GM21723 (cell line): ENCODE measurements at regions not wholly inside any gene's neighbourhood (a gene's known extent, or its start where the extent isn't known, plus 50 kb on each side); places are given as distances from the start of the nearest gene placed in this dataset.

ENCODE experiments used
- ATAC-seq: cut with Tn5 transposase; IDR thresholded peaks from one replicate; pipeline ENCODE4 v1.9.1; 2021; ENCODE audit warnings: mild to moderate bottlenecking, moderate library complexity; ENCODE audit not compliant: unreplicated experiment

DNA sequence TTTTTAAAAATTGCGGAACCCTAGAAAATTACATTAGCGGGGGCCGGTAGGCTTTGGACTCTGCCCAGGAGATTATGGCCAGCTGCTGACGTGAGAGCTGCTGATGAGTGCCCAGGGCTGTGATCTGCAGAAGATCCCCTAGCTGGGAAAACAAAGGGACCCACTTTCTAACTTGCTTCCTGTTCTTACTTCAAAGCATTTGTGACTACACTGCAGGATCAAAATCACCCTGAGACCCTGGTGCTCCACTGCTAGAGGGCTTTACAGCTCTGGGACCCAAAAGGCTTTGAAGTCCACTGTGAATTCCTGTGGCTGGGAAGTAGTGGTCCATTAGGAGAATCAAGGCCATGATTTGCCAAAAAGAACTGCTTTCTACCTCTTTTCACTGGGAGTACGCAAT is 499.4 kb upstream of the AKR1E2 start:
- ATAC-seq = no peak

DNA sequence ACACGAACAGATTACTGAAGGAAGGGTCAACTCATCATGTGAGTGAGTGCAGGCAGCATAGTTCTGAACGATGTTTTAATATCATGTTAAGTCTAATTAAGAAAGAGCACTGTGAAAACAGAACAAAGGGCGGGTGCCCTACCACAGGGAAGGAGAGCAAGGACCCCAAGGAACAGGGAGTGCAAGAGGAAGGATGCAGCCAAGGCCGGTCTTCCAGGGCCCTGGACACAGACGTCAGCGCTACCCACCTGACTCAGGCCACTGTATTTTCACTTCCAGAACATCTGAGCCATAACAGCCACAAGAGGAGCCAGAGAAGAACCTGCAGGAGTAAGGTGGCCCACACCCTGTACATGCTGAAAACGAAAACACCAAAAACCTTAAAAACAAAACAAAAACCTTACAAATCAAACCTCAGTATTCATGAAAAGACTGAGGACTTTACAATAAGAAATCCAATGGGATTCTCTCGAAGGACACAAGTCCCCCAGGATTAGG is 506.1 kb upstream of the AKR1E2 start:
- ATAC-seq = no peak

DNA sequence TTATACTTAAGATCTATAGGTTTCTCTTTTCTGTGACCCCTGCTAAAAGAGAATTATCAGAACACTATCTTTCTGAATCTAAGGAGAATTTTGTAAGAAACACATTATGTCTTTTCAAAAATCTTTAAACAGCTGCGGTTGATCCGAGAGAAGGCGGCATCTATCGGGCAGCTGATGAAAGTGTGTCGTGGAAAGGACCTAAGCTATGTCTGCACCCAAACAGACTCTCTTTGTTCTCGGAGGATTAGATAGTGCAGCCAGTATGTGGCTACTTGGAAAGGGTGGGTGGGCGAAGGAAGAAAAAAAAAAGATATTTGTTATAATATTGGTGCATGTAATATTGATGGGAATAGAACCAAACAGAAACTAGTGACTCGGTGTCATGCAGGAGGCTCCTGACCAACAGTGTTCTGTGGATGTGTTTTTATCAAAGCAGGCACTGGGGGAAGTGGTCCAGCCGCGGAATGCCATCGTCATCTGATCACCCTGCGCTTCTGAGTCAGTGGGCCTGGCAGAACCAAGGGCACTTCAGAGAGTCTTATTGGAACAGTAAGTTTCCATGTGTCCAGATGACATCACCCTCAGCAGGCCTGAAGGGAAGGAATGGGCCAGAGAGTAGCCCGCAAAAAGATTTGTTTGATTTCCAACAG is 509.7 kb upstream of the AKR1E2 start:
- no peak for ATAC-seq

DNA sequence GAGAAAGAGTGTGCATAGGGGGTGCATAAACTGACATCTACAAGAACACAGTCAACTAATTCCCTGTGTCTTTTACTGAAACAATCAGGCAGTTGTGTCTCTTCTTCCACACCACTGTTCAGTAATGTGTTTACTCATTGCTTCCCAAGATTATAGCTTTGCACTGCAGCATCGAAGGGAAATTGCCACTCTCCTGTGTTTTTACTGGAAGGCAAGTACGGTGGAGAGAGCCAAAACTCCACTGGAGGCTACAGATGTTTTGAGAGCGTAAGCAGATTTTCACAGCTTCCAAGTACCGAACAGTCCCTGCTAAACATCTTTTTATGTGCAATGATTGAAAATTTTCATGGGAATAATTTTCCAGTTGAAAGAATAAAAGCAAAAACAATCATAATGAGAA is 510.5 kb upstream of the AKR1E2 start:
- ATAC-seq = no peak

DNA sequence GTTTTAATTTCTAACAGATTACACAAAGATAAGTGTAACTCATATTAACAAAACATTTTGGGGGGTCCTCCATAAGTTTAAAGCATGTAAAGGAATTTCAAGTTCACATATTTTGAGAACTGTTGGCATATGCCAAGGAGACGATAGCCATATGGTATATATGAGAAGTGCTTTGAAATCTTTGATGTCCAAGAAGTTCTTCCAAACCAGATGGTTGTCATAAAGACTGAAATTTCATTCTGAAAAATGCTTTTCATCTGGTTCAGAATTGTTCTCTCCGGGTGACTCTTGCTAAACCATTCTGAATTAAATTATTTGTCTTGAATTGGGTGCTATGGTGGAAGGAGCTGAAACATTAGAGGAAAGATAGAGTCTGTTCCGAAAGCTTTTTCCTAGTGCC is 513.0 kb upstream of the AKR1E2 start:
- no peak for ATAC-seq

DNA sequence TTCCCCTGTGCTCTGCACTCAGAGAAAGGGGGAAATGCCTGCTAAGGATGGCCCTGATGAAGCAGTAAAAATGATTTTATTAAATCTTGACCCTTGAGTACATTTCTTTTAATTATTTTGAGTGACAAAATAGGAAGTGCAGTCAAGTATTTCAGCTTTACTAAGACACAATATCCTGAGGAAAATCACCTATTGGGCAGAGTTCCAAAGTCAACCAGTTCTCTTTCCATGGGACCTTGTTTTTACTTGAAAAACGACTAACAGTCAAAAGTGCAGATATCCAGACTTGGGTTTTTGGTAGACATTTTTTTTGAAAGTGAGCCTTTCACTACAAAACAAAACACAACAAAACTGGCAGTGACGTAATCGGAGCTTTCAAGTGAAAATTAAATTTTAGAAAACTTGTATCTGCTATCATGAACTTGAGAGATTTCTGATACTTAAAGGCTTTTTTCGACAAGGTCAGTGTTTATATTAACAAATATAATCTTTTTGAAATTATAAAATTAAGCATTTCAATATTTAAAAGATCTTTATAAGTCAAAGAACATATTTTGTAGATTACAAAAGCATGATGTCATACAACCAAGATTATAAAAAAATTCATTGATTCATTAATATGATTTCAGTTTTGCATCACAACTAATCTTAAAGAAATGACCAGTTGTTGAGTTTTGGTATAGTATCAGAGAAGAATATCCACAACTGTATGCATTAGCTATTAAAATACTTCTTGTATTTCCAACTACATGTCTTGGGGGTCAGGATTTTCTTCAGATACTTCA is 513.8 kb upstream of the AKR1E2 start:
- ATAC-seq = no peak

DNA sequence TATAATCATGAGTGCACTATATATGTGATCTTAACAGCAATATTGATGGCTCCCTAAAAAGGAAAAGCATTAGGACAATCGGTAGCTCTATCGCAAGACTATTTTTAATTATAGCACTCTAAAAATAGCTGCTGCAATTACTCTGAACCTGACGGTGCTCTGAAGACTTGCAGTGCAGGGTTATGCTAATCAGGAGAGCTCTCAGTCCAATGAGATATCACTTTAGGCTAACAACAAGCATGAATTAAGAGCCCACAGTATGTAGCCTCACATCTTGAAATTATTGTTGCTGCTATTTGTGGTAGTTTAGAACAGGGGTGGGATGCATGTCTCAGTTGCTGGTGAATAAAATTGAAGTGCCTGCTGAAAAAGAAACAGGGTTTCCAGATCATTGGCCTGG is 515.8 kb upstream of the AKR1E2 start:
- ATAC-seq = no peak

DNA sequence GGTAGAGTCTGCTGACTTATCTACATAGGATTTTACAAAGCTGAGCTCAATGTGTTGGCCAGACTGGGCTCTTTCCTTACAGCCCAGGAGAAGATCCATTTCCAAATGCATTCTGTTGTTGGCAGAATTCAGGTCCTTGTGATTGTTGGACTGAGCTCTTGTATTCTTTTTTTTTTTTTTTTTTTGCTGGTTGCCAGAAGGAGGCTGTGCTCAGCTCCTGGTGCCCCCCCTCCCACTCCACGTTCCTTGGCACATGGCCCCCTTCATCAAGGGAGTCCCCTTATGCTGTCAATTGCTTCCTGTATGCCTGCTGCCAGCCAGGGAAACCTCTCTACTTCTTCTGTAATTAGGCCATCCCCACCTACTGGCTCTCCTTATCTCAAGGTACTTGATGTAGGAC is 518.1 kb upstream of the AKR1E2 start:
- no peak for ATAC-seq

DNA sequence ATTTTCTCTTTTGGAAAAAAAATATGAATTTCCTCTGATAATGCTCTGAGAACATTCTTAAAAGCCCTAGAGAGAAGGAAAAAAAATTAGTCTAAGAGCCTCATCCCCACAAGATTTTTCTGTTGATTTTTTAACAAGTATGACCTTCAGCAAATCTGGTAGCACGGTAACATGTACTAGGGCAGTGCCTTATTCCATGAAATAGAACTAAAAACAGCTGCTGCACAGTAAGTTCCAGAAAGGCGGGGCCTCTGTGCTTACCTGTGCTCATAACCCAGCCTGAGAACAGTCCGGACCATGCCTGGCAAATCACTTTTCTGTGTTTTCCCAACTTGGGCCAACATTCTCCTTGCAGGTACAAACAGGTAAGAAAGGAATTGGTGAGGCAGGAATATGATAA is 519.1 kb upstream of the AKR1E2 start:
- ATAC-seq = no peak

DNA sequence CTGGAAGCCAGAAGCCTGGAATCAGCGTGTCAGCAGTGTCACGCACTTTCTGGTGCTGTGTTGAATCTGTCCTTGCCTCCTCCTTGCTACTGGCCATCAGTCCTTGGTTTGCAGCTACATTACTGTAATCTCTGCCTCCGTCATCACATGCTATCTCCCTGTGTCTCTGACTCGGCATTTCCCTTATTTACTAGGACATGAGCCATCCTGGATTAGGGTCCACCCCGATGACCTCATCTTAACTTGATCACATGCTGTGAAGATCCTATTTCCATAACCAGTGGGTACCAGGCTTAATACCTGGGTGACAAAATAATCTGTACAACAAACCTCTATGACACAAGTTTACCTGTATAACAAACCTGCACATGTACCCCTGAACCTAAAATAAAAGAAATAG is 518.0 kb upstream of the KLF6 start:
- no peak for ATAC-seq

DNA sequence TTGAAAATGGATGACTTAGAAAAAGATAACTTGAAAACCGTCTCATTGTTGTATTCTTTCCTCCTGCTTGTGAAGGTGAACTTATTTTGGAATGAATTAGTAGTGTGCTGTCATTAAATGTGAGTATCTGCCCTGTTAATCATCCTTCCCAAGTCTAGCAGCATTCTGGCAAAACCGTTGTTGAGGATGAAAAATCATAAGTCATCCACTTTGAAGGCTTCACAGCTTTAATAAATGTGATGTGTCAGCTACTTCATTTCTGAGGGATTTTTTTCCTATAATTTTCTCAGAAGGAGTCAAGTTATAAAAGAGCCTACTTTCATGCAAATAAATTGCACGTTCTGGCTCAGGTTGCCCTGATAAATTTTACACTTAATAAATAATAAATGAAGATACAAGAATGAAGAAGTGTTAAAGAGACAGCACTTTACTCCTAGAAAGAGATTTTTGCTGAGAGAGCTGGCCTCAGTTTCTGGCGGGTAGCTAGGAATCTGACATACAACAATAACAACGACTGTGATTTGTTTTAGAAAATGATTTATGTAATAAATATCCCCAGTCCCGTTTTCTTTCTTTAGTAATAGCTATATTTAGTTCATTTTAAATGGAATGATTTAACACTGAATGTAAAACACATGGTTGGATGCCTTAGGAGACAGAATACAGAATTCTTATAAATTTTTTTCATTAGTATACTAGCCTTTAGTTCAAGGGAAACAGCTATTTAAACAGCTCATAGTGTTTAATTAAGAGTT is 516.5 kb upstream of the KLF6 start:
- ATAC-seq = no peak

DNA sequence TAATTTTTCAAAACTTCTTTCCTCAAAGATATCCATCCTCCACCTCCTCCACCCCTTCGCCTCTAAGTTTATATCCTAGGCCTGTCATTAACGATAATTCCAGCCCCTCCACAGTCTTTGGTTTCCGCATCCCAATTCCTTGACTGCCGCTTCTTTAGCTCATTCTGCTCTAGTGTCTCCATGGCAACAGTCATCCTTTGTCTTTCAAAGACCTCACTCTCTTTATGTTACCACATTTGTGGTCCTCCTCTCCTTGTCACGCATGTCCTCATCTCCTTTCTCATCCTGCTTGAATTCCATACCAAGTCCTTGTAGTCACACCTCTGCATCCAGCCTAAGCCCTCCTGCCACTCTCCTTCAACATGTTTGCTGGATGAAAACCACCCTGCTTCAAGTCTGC is 511.2 kb upstream of the KLF6 start:
- no peak for ATAC-seq

DNA sequence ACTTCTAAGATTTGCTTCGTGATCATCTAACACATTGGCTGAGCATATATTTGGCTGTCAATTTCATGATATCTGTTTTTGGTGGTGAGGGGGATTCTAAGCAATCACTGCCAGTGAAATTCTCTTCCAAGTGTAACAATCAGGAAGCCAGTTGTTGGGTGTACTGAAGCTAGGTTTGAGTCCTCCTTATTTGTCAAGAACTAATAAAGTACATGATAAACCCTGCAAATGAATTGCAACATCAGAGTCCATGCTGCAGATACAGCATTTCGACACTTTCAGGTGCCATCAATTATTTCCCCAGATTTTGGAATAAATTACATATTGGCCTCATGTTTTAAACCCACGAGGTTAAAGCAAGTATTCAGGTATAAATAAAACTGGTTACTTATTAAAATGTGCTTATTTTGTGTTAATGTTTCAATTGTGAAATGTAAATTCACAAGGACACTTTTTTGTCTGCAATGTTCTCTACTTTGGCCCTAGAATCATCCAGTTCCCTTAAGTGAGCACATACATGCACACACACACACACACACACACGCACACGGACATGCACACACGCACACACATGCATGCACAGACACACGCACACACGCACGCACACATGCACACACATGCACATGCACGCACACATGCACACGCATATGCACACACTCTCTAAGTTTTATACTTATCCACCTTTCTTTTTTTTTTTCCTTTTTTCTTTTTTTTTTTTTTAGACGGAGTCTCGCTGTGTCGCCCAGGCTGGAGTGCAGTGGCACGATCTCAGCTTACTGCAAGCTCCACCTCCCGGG is 510.2 kb upstream of the KLF6 start:
- no peak for ATAC-seq

DNA sequence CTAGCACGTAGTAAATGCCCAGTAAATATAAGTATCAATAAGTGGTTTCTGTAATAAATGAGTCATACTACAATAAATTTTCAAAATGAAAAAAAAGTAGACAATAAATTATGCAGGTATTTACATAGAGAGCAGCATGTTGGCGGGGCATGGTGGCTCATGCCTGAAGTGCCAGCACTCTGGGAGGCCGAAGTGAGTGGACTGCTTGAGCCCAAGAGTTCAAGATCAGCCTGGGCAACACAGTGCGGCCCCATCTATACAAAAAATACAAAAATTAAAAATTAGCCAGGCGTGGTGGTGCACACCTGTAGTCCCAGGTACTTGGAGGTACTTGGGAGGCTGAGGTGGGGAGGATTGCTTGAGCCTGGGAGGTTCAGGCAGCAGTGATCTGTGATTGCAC is 509.3 kb upstream of the KLF6 start:
- ATAC-seq = no peak

DNA sequence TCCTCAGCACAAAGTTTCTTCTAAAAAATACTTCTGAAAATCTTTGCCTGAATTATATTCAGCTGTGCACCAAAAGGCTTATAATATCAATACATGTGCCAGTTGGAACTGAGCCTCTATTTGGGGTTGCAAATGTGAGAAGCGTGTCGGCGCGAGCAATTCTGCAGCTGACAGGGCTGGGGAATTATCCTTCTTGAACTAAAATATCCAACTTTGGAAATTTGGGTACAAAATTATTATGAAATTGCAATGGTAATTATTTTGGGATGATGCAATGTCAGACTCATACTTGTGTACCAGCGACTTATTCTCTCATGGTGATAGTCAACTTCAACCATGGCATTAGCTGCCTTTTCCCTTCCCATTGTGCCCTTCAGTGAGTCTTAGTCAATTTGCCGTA is 507.0 kb upstream of the KLF6 start:
- no peak for ATAC-seq

DNA sequence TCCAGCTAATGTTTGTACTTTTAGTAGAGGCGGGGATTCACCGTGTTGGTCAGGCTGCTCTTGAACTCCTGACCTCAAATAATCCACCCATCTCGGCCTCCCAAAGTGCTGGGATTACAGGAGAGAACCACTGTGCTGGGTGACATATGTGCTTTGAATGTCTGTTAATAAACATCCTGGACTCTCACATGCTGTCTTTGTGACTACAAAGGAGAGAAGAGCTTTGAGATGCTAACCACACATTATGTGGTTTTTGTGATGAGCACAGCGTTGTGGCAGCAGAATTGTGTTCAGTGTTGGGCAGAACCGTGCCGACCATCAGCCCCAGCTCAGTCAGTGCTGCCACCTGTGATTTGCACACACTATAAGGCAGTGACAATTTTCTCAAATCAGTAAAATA is 500.1 kb upstream of the KLF6 start:
- no peak for ATAC-seq

DNA sequence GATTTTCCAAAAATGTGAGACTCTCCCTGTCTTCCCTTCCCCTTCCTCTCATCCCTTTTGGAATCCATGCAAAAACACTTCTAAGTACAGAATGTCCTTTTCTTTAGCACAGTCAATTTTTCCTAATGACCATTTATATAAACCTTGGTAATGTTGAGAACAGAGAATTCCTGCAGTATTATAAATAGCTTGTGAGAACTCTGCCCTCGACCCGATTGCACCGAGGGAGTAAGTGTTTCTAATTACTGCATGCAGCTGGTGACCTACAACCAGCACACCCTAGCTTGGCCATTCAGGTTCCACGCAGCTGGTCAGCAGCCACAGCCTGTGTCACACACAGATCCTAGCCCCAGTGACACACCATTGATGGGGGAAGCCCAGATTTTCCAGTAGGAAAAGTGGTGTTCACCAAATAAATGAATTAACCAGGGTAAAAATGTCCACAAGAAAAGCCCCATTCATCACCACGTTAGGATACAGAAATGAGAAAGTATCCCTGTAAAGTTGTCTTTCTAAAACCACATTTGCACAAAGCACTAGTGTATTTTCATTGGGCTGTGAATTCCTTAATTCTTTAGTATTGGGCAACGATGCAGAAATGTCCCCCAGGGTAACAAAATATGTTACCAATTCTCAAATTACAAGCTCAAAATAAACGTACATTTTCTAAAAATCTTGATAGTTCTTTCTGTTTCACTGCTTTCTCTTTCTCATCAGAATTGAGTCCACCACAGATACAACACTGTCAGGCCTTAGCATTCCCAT is 499.0 kb upstream of the KLF6 start:
- no peak for ATAC-seq

DNA sequence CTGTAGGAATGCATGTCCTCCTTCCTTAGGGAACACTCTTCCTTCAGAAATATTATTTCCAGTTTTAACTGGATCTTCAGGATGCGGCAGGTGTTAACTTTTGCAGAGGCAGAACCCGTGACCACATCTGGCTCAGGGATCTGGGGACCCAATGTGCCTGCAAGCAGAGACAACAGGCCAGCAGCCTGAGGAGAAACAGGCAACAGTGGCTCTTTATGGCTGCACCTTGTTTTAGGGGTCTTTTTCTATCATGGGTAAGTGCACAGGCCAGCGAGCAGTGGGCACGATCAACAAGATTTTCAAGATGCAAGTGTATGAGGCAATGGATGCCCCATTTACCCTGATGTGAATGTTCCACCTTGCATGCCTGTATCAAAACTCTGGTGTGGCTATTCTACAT is 497.5 kb upstream of the KLF6 start:
- no peak for ATAC-seq

DNA sequence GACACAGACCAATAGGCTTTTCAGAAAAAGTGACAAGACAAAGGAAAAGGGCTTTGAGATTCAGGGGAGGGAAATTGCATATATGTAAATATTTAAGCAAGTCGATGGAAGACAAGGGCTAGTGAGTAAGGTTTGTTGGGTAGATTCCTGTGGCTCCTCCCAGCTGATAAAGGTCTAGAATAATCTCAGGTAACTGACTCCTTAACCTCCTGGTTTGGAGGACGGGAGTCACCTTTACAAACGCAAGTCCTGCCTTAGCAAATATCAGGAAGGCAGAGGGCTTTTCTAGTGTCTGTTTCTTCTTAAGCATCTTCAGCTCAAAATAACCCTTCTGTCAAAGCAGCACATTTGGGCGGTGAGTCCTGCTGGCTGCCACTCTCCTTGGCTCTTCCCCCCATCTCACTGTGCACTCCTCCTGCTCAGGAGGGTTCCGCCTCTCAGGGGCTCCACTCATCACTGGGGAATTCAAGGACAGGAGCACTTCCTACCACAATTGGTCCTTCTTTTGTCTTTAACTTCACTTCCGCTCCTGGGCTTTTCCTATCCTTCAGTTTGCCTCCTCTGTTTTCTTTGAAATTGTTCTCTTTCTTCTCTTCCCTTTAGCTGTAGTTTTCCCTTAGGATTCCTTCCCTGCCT is 496.3 kb upstream of the KLF6 start:
- ATAC-seq = no peak
